Stimulated activated CD8-positive, alpha-beta memory T cell treated with anti-CD3 and anti-CD28 coated beads, Interleukin-4, amount 100 ng/mL, for 24 hours (primary cell): ENCODE measurements at regions not wholly inside any gene's neighbourhood (a gene's known extent, or its start where the extent isn't known, plus 50 kb on each side); places are given as distances from the start of the nearest gene placed in this dataset.

ENCODE experiments used
- DNase-seq: peaks from one replicate; pipeline ENCODE4 v3.0.0-alpha.2; 2020; ENCODE audit warnings: low read depth

DNA sequence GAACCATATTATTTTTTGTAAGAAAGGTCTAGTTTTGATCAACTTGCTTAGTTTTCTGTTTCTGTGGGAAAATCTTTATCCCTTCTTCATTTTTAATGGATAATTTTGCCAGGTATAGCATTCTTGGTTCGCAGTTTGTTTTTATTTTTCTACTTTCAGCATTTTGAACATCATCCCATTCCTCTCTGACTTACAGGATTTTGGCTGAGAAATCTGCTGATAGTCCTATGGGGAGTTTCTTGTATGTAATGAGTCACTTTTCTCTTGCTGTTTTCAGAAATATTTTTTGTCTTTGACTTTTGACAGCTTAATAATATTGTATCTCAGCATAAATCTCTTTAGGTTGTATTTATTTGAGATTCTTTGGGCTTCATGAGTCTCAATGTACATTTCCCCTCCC is 389.1 kb downstream of the PBX1 start:
- DNase-seq, result no peak

DNA sequence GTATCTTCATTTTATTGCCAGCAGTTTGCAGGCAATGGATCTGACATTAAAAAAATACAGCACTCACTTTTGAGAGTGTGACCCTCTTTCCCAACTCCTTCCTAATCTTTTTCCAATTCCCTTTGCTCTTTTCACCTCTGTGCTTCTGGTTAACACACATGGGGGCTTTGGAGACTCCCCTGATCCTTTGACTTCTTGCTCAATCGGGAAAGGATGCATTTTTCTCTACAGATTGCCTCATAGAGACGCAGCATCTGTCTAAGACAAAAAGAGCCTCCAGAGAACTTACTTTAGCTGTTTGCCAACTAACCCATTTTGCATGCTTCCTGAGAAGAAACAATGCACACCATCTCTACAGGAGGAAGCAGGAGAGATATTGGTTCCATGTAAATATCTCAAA is 378.3 kb downstream of the PBX1 start:
- DNase-seq, result no peak

DNA sequence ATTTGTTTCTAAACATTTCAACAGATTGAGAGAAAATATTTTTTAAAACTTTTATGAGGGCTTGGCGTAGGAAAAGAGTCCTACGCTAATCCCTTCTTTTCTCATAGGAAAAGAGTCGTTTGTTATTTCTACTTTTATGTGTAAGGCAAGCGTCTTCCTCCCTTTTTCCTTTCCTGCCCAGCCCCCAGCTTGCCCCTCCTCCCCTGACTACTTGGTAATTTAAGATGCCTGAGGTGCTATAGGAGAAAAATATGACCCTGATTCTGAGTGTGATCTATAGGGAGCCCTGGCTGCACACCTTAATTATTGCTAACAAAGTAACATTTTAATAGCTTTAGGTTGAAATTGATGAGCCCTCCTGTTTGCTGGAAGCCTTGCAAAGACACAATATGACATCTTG is 373.6 kb downstream of the PBX1 start:
- DNase-seq, result no peak

GRCh38 chr1:164930833-164931232 is 371.8 kb downstream of the PBX1 start:
- DNase-seq, result no peak

- no peak for DNase-seq
These were observed 371.3 kb downstream of the PBX1 start for GRCh38 chr1:164930241-164930640.

DNA sequence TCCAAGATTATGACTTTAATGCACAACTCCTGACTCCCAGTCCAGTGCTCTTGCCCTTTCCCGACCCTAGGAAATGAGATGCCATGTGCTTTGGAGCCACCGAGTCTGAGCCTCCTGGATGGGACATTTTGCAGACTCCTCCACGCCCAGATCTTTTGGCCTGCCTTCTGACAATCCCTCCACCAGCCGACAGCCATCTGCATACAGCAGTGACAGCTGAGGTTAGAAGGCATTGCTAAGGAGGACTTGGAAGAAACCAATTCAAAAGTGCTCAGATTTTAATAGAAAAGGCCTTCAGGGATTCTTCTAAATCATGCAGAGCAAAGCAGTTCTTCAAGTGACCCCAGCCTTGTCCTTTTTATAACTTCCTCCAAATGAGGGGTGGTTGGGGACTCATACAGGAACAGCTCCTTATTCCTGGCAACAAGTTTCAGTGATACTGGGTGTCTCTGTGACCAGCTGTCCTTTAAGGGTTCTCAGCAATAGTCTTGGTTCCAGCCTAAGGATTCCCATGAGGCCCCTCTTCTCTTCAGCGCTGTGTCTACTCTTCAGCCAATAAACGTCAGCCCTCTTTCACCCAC is 369.3 kb downstream of the PBX1 start:
- DNase-seq, result no peak

- no peak for DNase-seq
These were observed 367.1 kb downstream of the PBX1 start for GRCh38 chr1:164926107-164926506.

DNA sequence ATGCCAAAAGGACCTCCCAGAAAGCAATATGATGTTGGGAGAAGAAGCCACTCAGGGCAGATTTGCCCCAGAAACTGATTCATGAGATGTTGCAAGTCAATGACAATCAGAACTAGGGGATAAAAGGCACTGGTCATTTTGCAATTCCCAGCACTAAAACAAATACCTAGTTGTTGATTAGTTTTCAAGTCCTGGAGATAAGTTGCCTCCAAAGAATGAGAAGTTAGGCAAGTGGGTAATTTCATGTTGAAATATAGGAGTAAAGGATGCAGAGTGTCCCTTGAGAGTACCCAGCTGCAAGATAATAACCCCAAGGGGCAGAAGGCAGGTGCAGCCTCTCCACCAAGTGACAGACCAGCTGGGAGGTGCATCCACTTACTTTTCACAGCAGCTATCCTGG is 363.6 kb downstream of the PBX1 start:
- DNase-seq, result no peak

DNA sequence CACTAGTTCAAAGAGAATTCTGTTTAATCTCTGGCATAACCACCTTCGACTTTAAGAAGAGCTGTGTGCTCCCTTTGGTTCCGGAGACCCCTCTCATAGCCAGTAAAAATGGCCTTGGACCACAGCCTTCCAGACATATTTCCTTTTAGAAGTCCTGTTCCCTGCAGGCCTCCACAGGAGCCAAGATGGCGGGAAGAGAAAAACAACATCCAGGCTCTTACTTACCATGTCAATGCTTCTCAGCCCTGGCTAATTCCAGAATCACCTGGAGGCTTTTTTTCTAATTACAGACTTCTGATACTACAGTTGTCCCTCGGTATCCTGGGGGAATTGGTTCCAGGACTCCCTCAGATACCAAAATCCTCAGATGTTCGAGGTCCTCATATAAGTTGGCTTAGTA is 362.5 kb downstream of the PBX1 start:
- no peak for DNase-seq

GRCh38 chr1:164918140-164918539 is 359.2 kb downstream of the PBX1 start:
- no peak for DNase-seq

- no peak for DNase-seq
These were observed 355.2 kb downstream of the PBX1 start for GRCh38 chr1:164914208-164914607.

GRCh38 chr1:164912290-164912689 is 353.3 kb downstream of the PBX1 start:
- DNase-seq, result no peak

GRCh38 chr1:164910671-164911070 is 351.7 kb downstream of the PBX1 start:
- no peak for DNase-seq

DNA sequence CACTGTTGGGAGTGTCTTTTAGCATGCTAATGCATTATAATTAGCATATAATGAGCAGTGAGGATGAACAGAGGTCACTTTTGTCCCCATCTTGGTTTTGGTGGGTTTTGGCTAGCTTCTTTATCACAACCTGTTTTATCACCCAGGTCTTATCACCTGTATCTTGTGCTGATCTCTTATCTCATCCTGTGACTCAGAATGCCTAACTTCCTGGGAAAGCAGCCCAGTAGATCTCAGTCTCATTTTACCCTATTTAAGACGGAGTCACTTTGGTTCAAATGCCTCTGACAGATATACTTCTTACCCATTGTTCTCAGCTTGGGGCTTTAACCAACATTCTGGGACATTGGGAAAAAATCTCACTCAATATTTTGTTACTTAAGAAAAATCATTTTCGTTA is 348.7 kb downstream of the PBX1 start:
- no peak for DNase-seq

DNA sequence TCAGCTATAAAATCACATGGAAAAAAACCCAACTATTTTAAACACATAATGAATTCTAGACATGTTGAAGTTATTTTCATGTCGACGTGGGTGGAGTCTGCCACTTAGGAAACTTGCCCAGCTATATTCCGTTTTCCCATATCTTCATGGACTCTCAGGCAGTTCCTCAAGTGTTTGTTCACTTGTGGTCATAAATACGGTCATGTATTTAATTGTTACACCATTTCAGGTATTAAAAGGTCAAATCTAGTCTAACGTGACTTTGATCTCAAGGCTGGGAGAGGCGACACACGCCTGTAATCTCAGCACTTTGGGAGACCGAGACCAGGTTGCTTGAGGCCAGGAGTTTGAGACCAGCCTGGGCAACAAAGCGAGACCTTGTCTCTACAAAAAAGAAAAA is 346.9 kb downstream of the PBX1 start:
- DNase-seq, result no peak

GRCh38 chr1:164902491-164902890 is 343.5 kb downstream of the PBX1 start:
- no peak for DNase-seq
